Hematopoietic multipotent progenitor cell (in vitro differentiated cells): ENCODE measurements at regions not wholly inside any gene's neighbourhood (a gene's known extent, or its start where the extent isn't known, plus 50 kb on each side); places are given as distances from the start of the nearest gene placed in this dataset.

Experiments
- DNase-seq, 3 donors: peaks; one replicate each; pipeline ENCODE4 v3.0.0-alpha.2; 2011 to 2015; ENCODE audit warnings: low read depth in 2 of 3, low spot score in 2 of 3

- no peak for DNase-seq
These were observed 103.6 kb downstream of the TRIM29 start for GRCh38 chr11:120034176-120034875.

DNA sequence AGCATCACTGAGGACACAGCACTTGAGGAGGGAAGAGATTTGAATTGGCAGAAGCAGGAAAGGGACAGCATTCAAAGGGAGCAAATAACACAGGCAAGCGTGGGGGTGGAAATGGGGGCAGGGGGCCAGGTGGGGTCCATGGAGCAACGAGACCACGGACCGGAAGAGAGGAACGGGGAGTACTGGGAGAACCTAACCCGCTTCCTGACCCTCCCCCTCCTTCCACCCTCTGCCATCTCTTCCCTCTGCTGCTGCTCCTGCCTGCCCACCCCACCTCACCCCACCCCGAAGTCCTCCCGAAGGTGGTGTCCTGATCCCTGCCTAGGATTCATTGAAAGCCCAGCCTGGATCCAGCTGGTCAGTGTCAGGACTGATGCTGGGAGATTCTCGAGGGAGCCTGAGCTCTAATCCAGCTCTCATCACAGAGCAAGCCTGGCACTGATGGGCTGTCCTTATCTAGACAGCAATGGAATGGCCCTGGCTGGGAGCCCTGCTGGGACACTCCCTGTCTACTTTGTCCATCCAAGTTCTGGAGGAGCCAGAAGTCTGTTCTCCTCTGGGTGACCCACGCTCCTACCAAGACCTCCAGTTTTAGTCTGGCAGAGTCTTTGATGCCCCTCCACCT lies 105.0 kb downstream of the TRIM29 start:
- no peak for DNase-seq

GRCh38 chr11:120031612-120032600 lies 106.0 kb downstream of the TRIM29 start:
- no peak for DNase-seq

- no peak for DNase-seq
These were observed 106.8 kb downstream of the TRIM29 start for GRCh38 chr11:120031156-120031555.

DNA sequence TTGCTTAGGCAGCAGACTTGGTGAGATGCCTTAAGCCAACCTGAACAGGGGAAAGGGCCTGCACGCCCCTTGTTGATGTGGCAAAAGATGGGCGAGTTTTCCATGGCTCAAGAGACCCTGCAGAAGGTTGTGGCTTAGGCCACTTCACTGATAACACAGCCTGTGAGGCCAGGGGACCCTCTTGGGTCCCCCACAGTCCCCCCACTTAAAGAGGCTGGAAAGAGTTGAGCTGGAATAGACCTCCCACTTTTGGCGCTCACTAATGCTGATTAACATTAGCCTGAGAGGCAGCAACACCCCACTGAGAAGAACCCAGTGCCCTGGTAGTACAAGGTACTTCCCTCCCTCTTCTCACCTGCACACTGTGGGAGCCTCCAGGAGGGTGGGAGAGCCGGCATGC lies 107.5 kb downstream of the TRIM29 start:
- DNase-seq: no peak

DNA sequence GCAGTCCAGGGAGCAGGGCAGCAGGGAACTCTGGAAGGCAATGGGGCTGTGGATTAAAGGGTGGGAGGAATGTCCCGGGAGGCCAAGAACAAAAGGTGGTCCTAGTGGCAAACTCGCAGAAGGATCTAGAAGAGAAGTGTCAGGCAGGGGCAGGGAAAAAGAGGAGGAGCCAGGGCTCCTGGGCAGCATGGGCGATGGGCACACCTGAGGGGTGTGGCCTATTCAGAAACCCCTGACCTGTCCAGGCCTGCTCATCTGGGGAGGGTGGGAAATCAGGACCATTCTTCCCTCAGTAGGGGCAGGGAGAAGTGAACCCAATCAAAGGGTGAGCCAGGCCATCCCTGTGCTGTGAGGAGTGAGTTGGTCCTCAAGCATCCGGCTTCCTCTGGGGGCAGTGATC lies 108.6 kb downstream of the TRIM29 start:
- no peak for DNase-seq

DNA sequence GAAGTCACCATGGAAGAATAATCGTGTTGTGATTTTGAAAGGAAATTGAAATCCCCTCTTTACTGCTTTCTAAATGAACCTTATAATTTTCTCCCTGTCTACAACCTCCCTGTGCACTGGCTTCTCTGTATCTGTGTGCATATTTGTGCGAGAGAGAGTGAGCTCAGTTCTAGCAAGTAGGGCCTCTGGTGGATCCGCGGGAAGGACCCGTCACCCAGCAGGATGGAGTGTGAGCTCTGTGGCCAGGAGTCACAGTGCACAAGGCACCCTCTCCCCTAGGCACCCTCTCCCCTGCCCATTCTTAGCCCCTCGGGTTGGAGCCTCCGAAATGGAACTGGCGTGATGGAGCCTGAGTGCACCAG lies 109.0 kb downstream of the TRIM29 start:
- DNase-seq: no peak

GRCh38 chr11:120028181-120028896 lies 109.6 kb downstream of the TRIM29 start:
- DNase-seq: no peak

DNA sequence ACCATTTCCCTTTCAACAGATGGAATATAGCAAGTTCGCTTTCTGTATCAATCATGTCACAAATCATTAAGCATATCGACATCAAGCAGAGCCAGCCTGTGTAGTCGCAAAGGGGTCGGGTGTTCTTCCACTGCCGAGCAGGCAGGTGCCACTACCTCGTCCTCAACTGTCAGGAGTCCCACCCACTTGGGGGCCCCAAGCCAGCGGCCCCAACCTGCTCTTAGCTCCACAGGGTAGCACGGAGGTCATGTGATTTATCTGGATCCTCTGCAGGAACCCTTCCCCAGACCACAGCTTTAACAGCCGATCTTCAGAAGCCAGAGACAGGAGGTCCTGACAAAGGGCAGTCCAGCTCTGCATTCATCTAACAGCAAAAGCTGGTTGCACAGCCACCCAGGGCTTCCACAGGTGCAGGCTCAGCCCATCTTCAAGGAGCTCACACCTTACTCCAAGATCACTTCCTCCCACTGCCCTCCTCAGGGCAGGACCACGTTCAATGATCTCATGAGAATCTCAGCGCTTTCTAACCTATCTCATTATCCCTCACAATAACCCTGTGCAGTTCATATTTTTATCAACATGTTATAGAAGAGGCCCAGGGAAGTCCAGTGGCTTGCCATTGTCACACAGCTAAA lies 110.2 kb downstream of the TRIM29 start:
- no peak for DNase-seq

DNA sequence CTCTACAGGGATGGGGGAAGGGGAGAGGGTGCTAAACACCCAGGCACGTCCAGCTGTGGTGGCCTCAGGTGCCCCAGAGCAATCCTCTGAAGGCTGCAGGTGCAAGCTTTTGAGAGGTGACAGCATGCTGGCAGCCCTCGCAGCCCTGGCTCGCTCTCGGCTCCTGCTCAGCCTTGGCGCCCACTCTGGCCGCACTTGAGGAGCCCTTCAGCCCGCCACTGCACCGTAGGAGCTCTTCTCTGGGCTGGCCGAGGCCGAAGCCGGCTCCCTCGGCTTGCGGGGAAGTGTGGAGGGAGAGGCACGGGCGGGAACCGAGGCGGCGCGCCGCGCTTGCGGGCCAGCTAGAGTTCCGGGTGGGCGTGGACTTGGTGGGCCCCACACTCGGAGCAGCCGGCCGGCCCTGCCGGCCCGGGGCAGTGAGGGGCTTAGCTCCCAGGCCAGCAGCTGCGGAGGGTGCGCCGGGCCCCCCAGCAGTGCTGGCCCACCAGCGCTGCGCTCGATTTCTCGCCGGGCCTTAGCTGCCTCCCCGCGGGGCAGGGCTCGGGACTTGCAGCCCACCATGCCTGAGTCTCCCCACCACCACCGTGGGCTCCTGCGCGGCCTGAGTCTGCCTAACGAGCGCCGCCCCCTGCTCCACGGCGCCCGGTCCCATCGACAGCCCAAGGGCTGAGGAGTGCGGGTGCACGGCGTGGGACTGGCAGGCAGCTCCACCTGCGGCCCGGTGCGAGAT lies 112.1 kb downstream of the TRIM29 start:
- DNase-seq: no peak

DNA sequence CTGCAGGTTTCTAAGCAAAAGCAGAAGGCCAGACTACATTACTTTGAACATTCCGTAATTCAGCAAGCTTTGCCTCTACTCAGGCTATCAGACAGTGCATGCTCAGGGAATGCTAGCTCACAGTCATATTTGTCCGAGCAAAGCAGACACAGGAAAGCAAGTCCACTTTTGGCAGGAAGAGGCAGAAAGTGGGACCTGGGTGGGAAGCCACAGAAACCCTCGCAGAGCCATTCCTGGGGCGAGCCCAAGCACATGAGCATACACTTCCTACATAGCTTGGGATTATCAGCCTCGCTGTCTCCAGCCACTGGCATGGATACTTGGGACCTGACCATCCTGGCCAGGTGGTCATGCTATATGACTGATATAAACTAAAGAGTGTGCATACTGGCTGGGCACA lies 113.3 kb downstream of the TRIM29 start:
- no peak for DNase-seq

DNA sequence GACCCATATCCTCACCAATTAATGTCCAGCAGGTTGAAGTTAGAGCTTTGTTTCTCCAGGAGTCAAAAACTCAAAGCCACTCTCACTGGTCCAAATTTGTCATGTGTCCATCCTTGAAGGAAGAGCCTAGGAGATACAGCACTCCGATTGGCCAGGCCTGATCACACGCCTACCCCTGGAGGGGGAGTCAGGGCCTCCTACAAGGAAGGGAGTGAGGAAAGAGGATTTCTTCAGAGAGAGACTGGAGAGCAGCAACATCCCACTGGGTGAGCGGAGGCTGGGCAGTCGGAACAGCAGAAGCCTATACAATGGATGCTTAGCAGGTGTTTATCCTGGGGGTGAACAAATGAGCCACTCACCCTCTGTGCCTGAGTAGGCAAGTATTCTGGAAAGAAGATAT lies 113.9 kb downstream of the TRIM29 start:
- DNase-seq: no peak

- no peak for DNase-seq
These were observed 114.4 kb downstream of the TRIM29 start for GRCh38 chr11:120023551-120023950.

DNA sequence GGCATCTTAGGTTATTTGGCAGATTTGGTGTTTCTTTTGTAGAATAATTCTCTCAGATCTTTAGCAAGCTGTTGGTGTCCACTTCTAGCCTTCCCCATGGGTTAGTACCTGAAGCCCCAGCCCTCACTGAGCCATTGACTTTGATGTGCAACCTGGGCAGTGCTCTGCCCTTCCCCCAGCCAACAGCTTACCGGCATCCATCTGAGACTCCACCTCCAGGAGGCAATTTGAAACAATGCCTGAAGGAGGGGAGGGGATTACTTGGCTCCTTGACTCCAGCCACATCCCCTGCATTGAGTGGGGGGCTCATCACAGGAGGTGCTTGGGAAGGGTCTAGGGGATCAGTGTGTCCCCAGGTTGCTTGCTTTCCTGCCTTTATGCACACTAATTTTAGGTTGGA lies 114.8 kb downstream of the TRIM29 start:
- DNase-seq: no peak

DNA sequence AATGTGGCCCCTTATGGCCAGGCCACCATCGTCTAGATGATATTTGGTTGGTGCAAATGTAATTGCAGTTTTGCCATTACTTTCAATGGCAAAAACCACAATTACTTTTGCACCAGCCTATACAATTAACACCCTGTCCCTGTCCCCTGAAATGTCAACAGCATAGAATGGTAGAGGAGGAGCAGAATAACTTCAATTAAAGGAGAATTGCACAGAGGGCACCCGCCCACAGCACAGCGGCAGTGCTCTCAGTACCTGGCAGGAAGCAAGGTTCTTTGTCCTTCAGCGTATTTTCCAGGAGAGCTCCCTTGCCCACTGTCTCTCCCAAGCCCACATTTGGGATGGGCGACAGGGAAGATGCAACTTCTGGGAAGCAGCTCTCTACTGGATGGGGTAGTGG lies 115.3 kb downstream of the TRIM29 start:
- no peak for DNase-seq

DNA sequence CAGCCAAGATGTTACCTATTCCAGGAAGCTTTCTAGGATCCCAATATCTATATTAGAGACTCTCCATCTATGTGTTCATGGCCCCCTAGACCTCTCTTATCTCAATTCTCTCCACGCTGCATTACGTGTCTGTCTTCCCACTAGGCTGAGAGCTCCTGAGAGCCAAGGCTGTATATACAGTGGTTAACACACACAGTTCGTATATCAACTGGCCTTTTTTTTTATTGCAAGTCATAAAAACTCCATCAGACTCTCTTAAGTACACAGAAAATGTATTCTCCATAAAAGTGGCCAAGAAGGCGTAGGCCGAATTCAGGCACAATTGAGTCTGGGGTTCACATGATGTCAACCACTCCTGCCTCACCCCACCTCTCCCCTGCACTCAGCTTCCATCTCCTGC lies 115.9 kb downstream of the TRIM29 start:
- DNase-seq: no peak

DNA sequence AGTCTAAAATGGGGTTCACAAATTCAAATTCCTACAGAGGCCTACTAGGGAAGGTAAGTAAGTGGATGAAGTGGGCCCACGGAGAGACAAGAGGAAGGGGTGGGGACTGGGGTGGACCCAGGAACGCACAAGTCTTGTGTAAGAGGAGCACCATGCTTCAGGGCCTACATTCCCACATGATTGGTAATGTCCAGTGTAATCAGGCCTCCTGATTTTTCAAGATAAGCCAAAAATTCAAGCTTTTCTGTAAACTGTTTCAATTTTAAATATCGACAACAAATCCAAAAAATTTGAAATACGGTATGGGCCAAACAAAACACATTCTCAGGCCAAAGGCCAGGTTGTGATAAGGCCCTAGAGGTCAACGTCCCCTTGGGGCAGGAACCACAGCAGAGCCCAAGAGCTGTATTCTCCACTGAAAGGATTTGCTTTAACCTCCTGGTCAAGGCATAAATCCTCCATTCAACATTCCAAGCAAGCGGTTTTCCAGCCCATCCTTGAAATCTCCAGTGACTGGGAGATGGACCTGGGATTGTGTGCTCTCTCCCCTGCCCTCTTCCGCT lies 116.4 kb downstream of the TRIM29 start:
- no peak for DNase-seq

GRCh38 chr11:120020981-120021380 lies 116.9 kb downstream of the TRIM29 start:
- DNase-seq: no peak

GRCh38 chr11:120020486-120020885 lies 117.4 kb downstream of the TRIM29 start:
- DNase-seq: no peak
